H1 (cell line): ENCODE measurements at regions not wholly inside any gene's neighbourhood (a gene's known extent, or its start where the extent isn't known, plus 50 kb on each side); places are given as distances from the start of the nearest gene placed in this dataset.

Experiments used
- CTCF ChIA-PET: fragments of 300-600 bp; sonication (Branson Sonifier 250); formaldehyde crosslinking; loops from one replicate; lab custom pipeline; 2021; ENCODE audit not compliant: partially characterized antibody; lab: Charles Lee
- POLR2A ChIA-PET: fragments of 300-600 bp; sonication (Branson Sonifier 250); formaldehyde crosslinking; loops from one replicate; lab custom pipeline; 2021; ENCODE audit warnings: inconsistent platforms; ENCODE audit not compliant: partially characterized antibody; lab: Charles Lee
- DNase-seq, 2 experiments: peaks; one replicate each; pipeline versions ENCODE4 v3.0.0 to v3.0.0-alpha.2; 2010 to 2022; ENCODE audit warnings: low spot score in 2 of 2, low read depth in 1 of 2, mixed read lengths in 1 of 2
- FAIRE-seq: peaks from 2 replicates; lab custom pipeline; 2011; peaks lifted over from hg19 to GRCh38; lab: Jason Lieb, UNC
- H2AFZ ChIP-seq: 2 replicates; pipeline ENCODE4 v1.8.1; 2012; ENCODE audit warnings: low read length, inconsistent platforms
- H2AK5ac ChIP-seq: 2 replicates; pipeline ENCODE4 v1.6.1; 2013; ENCODE audit warnings: low read depth, low read length
- H2BK120ac ChIP-seq: replicated peaks from 2 replicates; pipeline ENCODE3; 2013; ENCODE audit warnings: low read depth, low read length, inconsistent platforms
- H2BK12ac ChIP-seq: 2 replicates; pipeline ENCODE4 v1.6.1; 2013; ENCODE audit warnings: low read depth, low read length
- H2BK15ac ChIP-seq: 2 replicates; pipeline ENCODE4 v1.6.1; 2013; ENCODE audit warnings: low read length
- H2BK20ac ChIP-seq: 2 replicates; pipeline ENCODE4 v1.6.1; 2013; ENCODE audit warnings: low read length
- H2BK5ac ChIP-seq: 2 replicates; pipeline ENCODE4 v1.6.1; 2013; ENCODE audit warnings: low read depth, low read length
- H3K14ac ChIP-seq: 2 replicates; pipeline ENCODE4 v1.6.1; 2013; ENCODE audit warnings: inconsistent platforms; ENCODE audit not compliant: insufficient read length
- H3K18ac ChIP-seq: 2 replicates; pipeline ENCODE4 v1.6.1; 2013; ENCODE audit warnings: low read length; ENCODE audit errors: extremely low read depth
- H3K23ac ChIP-seq: 2 replicates; pipeline ENCODE4 v1.6.1; 2013; ENCODE audit warnings: inconsistent platforms; ENCODE audit not compliant: insufficient read length
- H3K23me2 ChIP-seq: 2 replicates; pipeline ENCODE4 v1.6.1; 2013; ENCODE audit warnings: low read depth, low read length
- H3K27ac ChIP-seq: 2 replicates; pipeline ENCODE4 v1.6.1; 2011; ENCODE audit warnings: low read depth, low read length, inconsistent platforms
- H3K27me3 ChIP-seq, 4 experiments: replicated peaks in 1 of 4; 1 replicate in 1 of 4; 2 replicates in 3 of 4; pipeline versions ENCODE4 v1.6.1 to v1.8.1; 2011 to 2013; ENCODE audit warnings: low read length in 3 of 4, mild to moderate bottlenecking in 3 of 4, inconsistent platforms in 2 of 4, mixed read lengths in 2 of 4, moderate library complexity in 1 of 4; ENCODE audit not compliant: control insufficient read depth in 3 of 4, insufficient read depth in 3 of 4; ENCODE audit errors: extremely low read depth in 1 of 4
- H3K36me3 ChIP-seq, 4 experiments: 2 replicates each; pipeline versions ENCODE4 v1.6.1 to v1.8.1; 2011 to 2013; ENCODE audit warnings: mild to moderate bottlenecking in 4 of 4, low read length in 3 of 4, moderate library complexity in 2 of 4, control low read depth in 1 of 4, inconsistent platforms in 1 of 4; ENCODE audit not compliant: insufficient read depth in 4 of 4, control insufficient read depth in 2 of 4
- H3K4ac ChIP-seq: replicated peaks from 2 replicates; pipeline ENCODE3; 2013; ENCODE audit warnings: low read length, low read depth, mixed read lengths, inconsistent platforms; ENCODE audit not compliant: insufficient read length
- H3K4me1 ChIP-seq, 4 experiments: replicated peaks in 1 of 4; 1 replicate in 1 of 4; 2 replicates in 3 of 4; pipeline versions ENCODE4 v1.6.1 to v1.8.1; 2011 to 2013; ENCODE audit warnings: low read length in 3 of 4, inconsistent platforms in 2 of 4, mixed read lengths in 1 of 4; ENCODE audit not compliant: insufficient read depth in 4 of 4, control insufficient read depth in 3 of 4
- H3K4me2 ChIP-seq, 2 experiments: 2 replicates each; pipeline versions ENCODE4 v1.6.1 to v1.8.1; 2011 to 2013; ENCODE audit warnings: low read depth in 2 of 2, low read length in 2 of 2, control low read depth in 1 of 2, inconsistent platforms in 1 of 2, mild to moderate bottlenecking in 1 of 2; ENCODE audit not compliant: insufficient read depth in 1 of 2
- H3K4me3 ChIP-seq, 4 experiments: fragments of 200-600, 300-600 bp in 1 of 4; sonication (generic), shearing (Covaris generic), sonication (Bioruptor Twin) in 1 of 4; 2 replicates each; pipeline versions ENCODE4 v1.5.1 to v1.8.1; 2011 to 2016; ENCODE audit warnings: low read length in 4 of 4, low read depth in 3 of 4, control low read depth in 2 of 4, inconsistent platforms in 2 of 4, mild to moderate bottlenecking in 2 of 4, mixed read lengths in 1 of 4, moderate library complexity in 1 of 4; ENCODE audit not compliant: insufficient read depth in 2 of 4; ENCODE audit errors: extremely low read depth in 1 of 4
- H3K56ac ChIP-seq: replicated peaks from 2 replicates; pipeline ENCODE3; 2013; ENCODE audit warnings: low read depth, mild to moderate bottlenecking, mixed read lengths, low read length, inconsistent platforms; ENCODE audit not compliant: insufficient read length
- H3K79me1 ChIP-seq: 2 replicates; pipeline ENCODE4 v1.6.1; 2013; ENCODE audit warnings: low read depth, low read length, control low read depth
- H3K79me2 ChIP-seq, 2 experiments: 2 replicates each; pipeline versions ENCODE4 v1.6.1 to v1.8.1; 2012 to 2013; ENCODE audit warnings: low read length in 2 of 2, mild to moderate bottlenecking in 2 of 2, inconsistent platforms in 1 of 2; ENCODE audit not compliant: insufficient read depth in 2 of 2, control insufficient read depth in 1 of 2
- H3K9ac ChIP-seq, 4 experiments: replicated peaks in 1 of 4; 1 replicate in 1 of 4; 2 replicates in 3 of 4; pipeline versions ENCODE4 v1.6.1 to v1.8.1; 2011 to 2013; ENCODE audit warnings: low read depth in 3 of 4, low read length in 3 of 4, control low read depth in 2 of 4, mild to moderate bottlenecking in 2 of 4, moderate library complexity in 2 of 4, inconsistent platforms in 1 of 4; ENCODE audit errors: extremely low read depth in 1 of 4
- H3K9me3 ChIP-seq, 2 experiments: 2 replicates each; pipeline versions ENCODE4 v1.6.1 to v1.8.1; 2012 to 2013; ENCODE audit warnings: mild to moderate bottlenecking in 2 of 2, moderate library complexity in 2 of 2, control low read depth in 1 of 2, inconsistent platforms in 1 of 2, low read depth in 1 of 2, low read length in 1 of 2, mixed read lengths in 1 of 2; ENCODE audit not compliant: insufficient read depth in 2 of 2
- H4K20me1 ChIP-seq, 2 experiments: replicated peaks in 1 of 2; 2 replicates each; pipeline versions ENCODE3 to v1.8.1; 2011 to 2013; ENCODE audit warnings: inconsistent platforms in 2 of 2, low read length in 2 of 2, mild to moderate bottlenecking in 1 of 2; ENCODE audit not compliant: insufficient read depth in 2 of 2, control insufficient read depth in 1 of 2
- H4K5ac ChIP-seq: 2 replicates; pipeline ENCODE4 v1.6.1; 2013; ENCODE audit warnings: low read length, low read depth, mixed read lengths, inconsistent platforms; ENCODE audit not compliant: insufficient read length
- H4K8ac ChIP-seq: 2 replicates; pipeline ENCODE4 v1.8.0; 2013; ENCODE audit warnings: mild to moderate bottlenecking, moderate library complexity, low read length, inconsistent platforms; ENCODE audit not compliant: insufficient read depth; ENCODE audit errors: extremely low read depth
- H4K91ac ChIP-seq: replicated peaks from 2 replicates; pipeline ENCODE3; 2013; ENCODE audit warnings: low read length, mixed read lengths, inconsistent platforms; ENCODE audit not compliant: insufficient read length
- CBX5 ChIP-seq: fragments of 300-800, 300-1000 bp; sonication (generic); IDR thresholded peaks from 2 replicates; pipeline ENCODE4 v1.7.1; 2016; ENCODE audit warnings: antibody characterized with exemption, low read length, low read depth
- POLR2AphosphoS5 ChIP-seq: IDR thresholded peaks from 2 replicates; pipeline ENCODE4 v1.6.1; 2011; ENCODE audit warnings: low read depth, low read length
- SIX5 ChIP-seq: IDR thresholded peaks from 2 replicates; pipeline ENCODE4 v1.6.1; 2011; ENCODE audit warnings: mild to moderate bottlenecking, low read depth, low read length
- WGBS, 2 experiments: shearing (Covaris generic) in 1 of 2; methylation state at CpG; one replicate each; pipeline versions ENCODE4 v1.1.6 to v1.1.7; 2013 to 2015; ENCODE audit warnings: low lambda C conversion rate in 2 of 2, mixed read lengths in 2 of 2, inconsistent platforms in 1 of 2, low coverage in 1 of 2, missing lambda C conversion rate in 1 of 2; ENCODE audit not compliant: insufficient replicate concordance in 2 of 2, insufficient coverage in 1 of 2, insufficient read length in 1 of 2; ENCODE audit errors: extremely low coverage in 1 of 2, missing lambda C conversion rate in 1 of 2; 5-methylcytosine and 5-hydroxymethylcytosine counted together

GRCh38 chr10:1873661-1874315 is 136.5 kb upstream of the ADARB2 start:
- Histone ChIP-seq H3K27ac (no peak overlapping the region), H4K8ac (no peak overlapping the region), H4K5ac (no peak overlapping the region), H2BK15ac (no peak overlapping the region), H3K4me1 (no peaks in the 10 kb centered on the region), H3K18ac (no peak overlapping the region), H3K9ac (no peak overlapping the region), H3K4ac (no peak overlapping the region), H2AFZ (no peak overlapping the region), H3K56ac (no peak overlapping the region), H3K9me3 (peaks cover 4 to 5% of the 10 kb centered on the region in 2 experiments; a peak in 2 of 4 replicates), H2BK5ac (no peak overlapping the region), H2BK20ac (no peak overlapping the region), H2BK12ac (no peak overlapping the region), H3K79me1 (no peaks in the 10 kb centered on the region), H3K27me3 (0 out of 7 replicates have a peak, but pooled peaks cover 0 to 3% (median 0%) of the 10 kb centered on the region in 4 experiments), H2AK5ac (no peak overlapping the region), H2BK120ac (no peak overlapping the region), H3K4me3 (no peak overlapping the region), H3K36me3 (no peaks in the 10 kb centered on the region), H3K14ac (no peak overlapping the region), H4K20me1 (no peaks in the 10 kb centered on the region), H4K91ac (no peak overlapping the region), H3K23me2 (no peaks in the 10 kb centered on the region), H3K79me2 (no peaks in the 10 kb centered on the region), H3K23ac (no peak overlapping the region), H3K4me2 (no peak overlapping the region)
- CTCF ChIA-PET = no interaction called here
- FAIRE-seq (no peak), DNase-seq (no peak)
- WGBS, 2 experiments = 88% methylated on average over 7 of the region's 7 CpGs; no CpG with 5 or more reads in 1 of the 2 experiments
- POLR2A ChIA-PET = interaction anchor here (1.3 kb wide), 1 partner anchor 11 kb away, joined by 3 read pairs; no protein-coding TSS in a partner anchor
- TF ChIP-seq SIX5 (no peak), POLR2AphosphoS5 (no peak), CBX5 (no peak)
